MM.1S (cell line): ENCODE measurements at regions not wholly inside any gene's neighbourhood (a gene's known extent, or its start where the extent isn't known, plus 50 kb on each side); places are given as distances from the start of the nearest gene placed in this dataset.

Source experiments
- DNase-seq: peaks from one replicate; pipeline ENCODE4 v3.0.0-alpha.2; 2015
- H2AFZ ChIP-seq: fragments of 300-600 bp; sonication (generic); 2 replicates; pipeline ENCODE4 v1.6.0; 2016; ENCODE audit warnings: antibody characterized with exemption, low read length
- H3F3A ChIP-seq: fragments of 300-600 bp; sonication (generic); 2 replicates; pipeline ENCODE4 v1.6.1; 2016; ENCODE audit warnings: mild to moderate bottlenecking, antibody characterized with exemption, low read length, moderate library complexity, mixed read lengths; ENCODE audit not compliant: insufficient read depth
- H3K27ac ChIP-seq: fragments of 300-600 bp; sonication (generic); 2 replicates; pipeline ENCODE4 v1.5.1; 2016; ENCODE audit warnings: mild to moderate bottlenecking, low read length
- H3K27me3 ChIP-seq: fragments of 300-600 bp; sonication (generic); replicated peaks from 2 replicates; pipeline ENCODE4 v1.6.0; 2016; ENCODE audit warnings: low read length; ENCODE audit not compliant: insufficient read depth
- H3K36me3 ChIP-seq: fragments of 300-600 bp; sonication (generic); replicated peaks from 2 replicates; pipeline ENCODE4 v1.6.1; 2016; ENCODE audit warnings: mild to moderate bottlenecking, low read length, mixed read lengths; ENCODE audit not compliant: insufficient read depth
- H3K4me1 ChIP-seq: fragments of 300-600 bp; sonication (generic); 2 replicates; pipeline ENCODE4 v1.6.1; 2016; ENCODE audit warnings: low read length, mixed read lengths
- H3K4me2 ChIP-seq: fragments of 300-600 bp; sonication (generic); 2 replicates; pipeline ENCODE4 v1.6.0; 2016; ENCODE audit warnings: low read depth, low read length
- H3K4me3 ChIP-seq: fragments of 300-600 bp; sonication (generic); 2 replicates; pipeline ENCODE4 v1.5.1; 2016; ENCODE audit warnings: low read length, mixed read lengths
- H3K79me2 ChIP-seq: fragments of 300-600 bp; sonication (generic); 2 replicates; pipeline ENCODE4 v1.6.1; 2016; ENCODE audit warnings: mixed run types, low read length, mixed read lengths
- H3K9ac ChIP-seq: fragments of 300-600 bp; sonication (generic); 2 replicates; pipeline ENCODE4 v1.6.1; 2016; ENCODE audit warnings: low read length, mixed read lengths
- H3K9me2 ChIP-seq: fragments of 300-600 bp; sonication (generic); replicated peaks from 2 replicates; pipeline ENCODE4 v1.6.1; 2016; ENCODE audit warnings: mild to moderate bottlenecking, low read length, mixed read lengths; ENCODE audit not compliant: insufficient read depth
- H3K9me3 ChIP-seq: fragments of 300-600 bp; sonication (generic); replicated peaks from 2 replicates; pipeline ENCODE4 v1.6.1; 2016; ENCODE audit warnings: mild to moderate bottlenecking, low read length, mixed read lengths; ENCODE audit not compliant: insufficient read depth
- H4K20me1 ChIP-seq: fragments of 300-600 bp; sonication (generic); 2 replicates; pipeline ENCODE4 v1.6.1; 2016; ENCODE audit warnings: mild to moderate bottlenecking, low read length, moderate library complexity, mixed read lengths; ENCODE audit not compliant: insufficient read depth
- CTCF ChIP-seq: fragments of 300-600 bp; sonication (generic); IDR thresholded peaks from 2 replicates; pipeline ENCODE4 v1.5.1; 2016; ENCODE audit warnings: antibody characterized with exemption, low read length, mixed read lengths
- EZH2 ChIP-seq: fragments of 300-600 bp; sonication (generic); optimal IDR thresholded peaks from 2 replicates; pipeline ENCODE3; 2017; ENCODE audit warnings: low read depth, mild to moderate bottlenecking, antibody characterized with exemption, low read length, mixed read lengths
- EZH2phosphoT487 ChIP-seq: fragments of 300-600 bp; sonication (generic); IDR thresholded peaks from 2 replicates; pipeline ENCODE4 v1.6.1; 2018; ENCODE audit warnings: antibody characterized with exemption, low read length

DNA sequence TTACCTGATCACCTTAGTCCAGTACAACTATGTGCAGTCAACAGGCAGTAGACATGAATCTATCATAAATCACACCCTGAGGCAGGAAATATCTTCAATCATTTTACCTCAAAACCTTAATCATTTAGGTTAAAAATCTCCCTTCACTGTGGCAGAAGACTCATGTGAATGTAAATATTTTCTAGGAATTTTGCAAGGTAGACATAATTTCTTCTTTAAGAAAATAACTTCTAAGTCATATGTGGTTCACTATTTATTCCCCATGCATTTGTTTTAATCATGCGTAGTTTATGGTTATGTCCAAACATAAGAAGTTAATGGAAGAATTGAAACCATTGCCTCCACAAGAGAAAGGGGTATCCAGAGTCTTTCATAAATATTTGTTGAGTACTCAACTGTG is 97.0 kb downstream of the HMHB1 start:
- no peaks in the 10 kb centered on the region for H3K9me2 ChIP-seq
- H3K27ac ChIP-seq = no peak overlapping the region
- no peaks in the 10 kb centered on the region for H3K9me3 ChIP-seq
- H3K79me2 ChIP-seq = no peaks in the 10 kb centered on the region
- no peaks in the 10 kb centered on the region for H4K20me1 ChIP-seq
- no peak for DNase-seq
- H3K27me3 ChIP-seq = no peaks in the 10 kb centered on the region
- no peak overlapping the region for H2AFZ ChIP-seq
- H3K4me1 ChIP-seq = no peaks in the 10 kb centered on the region
- H3K36me3 ChIP-seq = no peaks in the 10 kb centered on the region
- H3K4me3 ChIP-seq = no peak overlapping the region
- H3K9ac ChIP-seq = no peak overlapping the region
- TF ChIP-seq EZH2phosphoT487 (no peak), CTCF (no peak), EZH2 (no peak)
- H3F3A ChIP-seq = no peaks in the 10 kb centered on the region
- H3K4me2 ChIP-seq = no peak overlapping the region

- Histone ChIP-seq H3K9ac (no peak overlapping the region), H3K4me1 (no peaks in the 10 kb centered on the region), H3K9me3 (no peaks in the 10 kb centered on the region), H3F3A (no peaks in the 10 kb centered on the region), H3K4me2 (no peak overlapping the region), H3K4me3 (no peak overlapping the region), H3K27ac (no peak overlapping the region), H4K20me1 (no peaks in the 10 kb centered on the region), H3K27me3 (no peaks in the 10 kb centered on the region), H3K36me3 (no peaks in the 10 kb centered on the region), H2AFZ (no peak overlapping the region), H3K9me2 (no peaks in the 10 kb centered on the region), H3K79me2 (no peaks in the 10 kb centered on the region)
- TF ChIP-seq EZH2 (no peak), EZH2phosphoT487 (no peak), CTCF (no peak)
- DNase-seq = no peak
Observed at GRCh38 chr5:143913008-143913752, 101.2 kb downstream of the HMHB1 start.

GRCh38 chr5:143914756-143915155 is 102.8 kb downstream of the HMHB1 start:
- H3K9me3 ChIP-seq = no peaks in the 10 kb centered on the region
- no peak overlapping the region for H3K27ac ChIP-seq
- no peak for DNase-seq
- H3K4me3 ChIP-seq = no peak overlapping the region
- H3K4me2 ChIP-seq = no peak overlapping the region
- H2AFZ ChIP-seq = no peak overlapping the region
- TF ChIP-seq EZH2phosphoT487 = no peak
- TF ChIP-seq CTCF = no peak
- no peak for TF ChIP-seq EZH2
- H3K36me3 ChIP-seq = no peaks in the 10 kb centered on the region
- no peaks in the 10 kb centered on the region for H4K20me1 ChIP-seq
- H3F3A ChIP-seq = no peaks in the 10 kb centered on the region
- H3K9me2 ChIP-seq = no peaks in the 10 kb centered on the region
- no peaks in the 10 kb centered on the region for H3K4me1 ChIP-seq
- no peak overlapping the region for H3K9ac ChIP-seq
- no peaks in the 10 kb centered on the region for H3K79me2 ChIP-seq
- H3K27me3 ChIP-seq = no peaks in the 10 kb centered on the region
